ENCODE measurements at regions not wholly inside any gene's neighbourhood (a gene's known extent, or its start where the extent isn't known, plus 50 kb on each side); places are given as distances from the start of the nearest gene placed in this dataset.

DNA sequence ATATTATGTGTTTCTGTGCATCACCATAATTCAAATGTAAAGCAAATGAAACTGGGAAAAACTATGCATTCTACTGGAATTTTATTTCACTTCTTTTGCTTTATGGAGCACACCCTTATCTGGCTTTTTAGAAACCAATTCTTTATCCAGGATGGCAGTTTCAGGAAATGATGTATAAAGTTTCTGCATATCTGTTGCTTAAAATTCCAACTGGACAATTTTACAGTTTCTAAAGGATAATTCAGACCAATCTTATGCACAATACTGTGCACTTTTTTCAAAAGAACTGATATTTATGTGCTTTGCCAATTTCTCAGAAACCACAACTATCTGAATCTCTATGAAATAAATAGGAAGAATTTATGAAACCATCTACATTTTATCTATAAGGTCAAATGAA is 246.5 kb upstream of the MIR17HG start:
- H3K9me3 ChIP-seq (ENCODE audit: control insufficient read depth, insufficient read depth, low read length): no peaks in the 10 kb centered on the region
- H3K36me3 ChIP-seq (ENCODE audit: control insufficient read depth, insufficient read depth, low read length): no peaks in the 10 kb centered on the region
- no peak overlapping the region for H3K27ac ChIP-seq (ENCODE audit: low read length)
- Mint-ChIP-seq H3K36me3 (no peaks in the 10 kb centered on the region), H3K4me1 (no peaks in the 10 kb centered on the region), H3K4me3 (no peak overlapping the region), H3K27ac (no peak overlapping the region), H3K9me3 (peaks cover 5 to 8% of the 10 kb centered on the region in 2 donors), H3K27me3 (ENCODE audit: low read depth in 2 of 2) (no peaks in the 10 kb centered on the region)
- TF ChIP-seq CTCF (IDR thresholded peaks at IDR 0.05): no peak
- no peak for ATAC-seq
- no peak for DNase-seq
- intact Hi-C loops (cut with micrococcal nuclease): no loop called here
- no peak overlapping the region for H3K4me3 ChIP-seq (ENCODE audit: low read length)
- H3K4me1 ChIP-seq (ENCODE audit: control insufficient read depth, insufficient read depth, low read length): no peaks in the 10 kb centered on the region
- H3K27me3 ChIP-seq (ENCODE audit: control insufficient read depth, insufficient read depth, low read length): no peaks in the 10 kb centered on the region

GRCh38 chr13:91101381-91101780 is 246.1 kb upstream of the MIR17HG start:
- no peaks in the 10 kb centered on the region for H3K4me1 ChIP-seq (ENCODE audit: control insufficient read depth, insufficient read depth, low read length)
- no peaks in the 10 kb centered on the region for H3K4me1 Mint-ChIP-seq

DNA sequence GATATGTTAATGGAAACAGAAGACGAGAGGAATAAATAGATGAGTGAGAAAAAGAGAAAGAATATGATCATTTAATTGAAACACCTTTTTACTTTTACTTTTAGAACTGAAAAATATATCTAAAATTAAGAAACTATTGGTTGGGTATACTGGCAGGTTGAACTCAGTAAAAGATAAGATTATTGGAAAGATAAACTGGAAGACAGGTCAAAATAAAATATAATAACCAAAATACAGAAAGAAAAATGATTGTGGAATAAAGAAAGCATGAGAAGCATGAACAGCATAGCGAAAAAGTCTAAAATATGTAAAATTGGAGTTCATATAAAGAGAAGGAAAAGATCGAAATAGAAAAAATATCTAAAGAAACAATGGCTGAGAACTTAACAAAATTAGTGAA is 242.2 kb upstream of the MIR17HG start:
- ATAC-seq: no peak

More at GRCh38 chr13:91101381-91101780, 246.1 kb upstream of the MIR17HG start:
- no peaks in the 10 kb centered on the region for H3K36me3 ChIP-seq (ENCODE audit: control insufficient read depth, insufficient read depth, low read length)
- H3K27ac ChIP-seq (ENCODE audit: low read length): no peak overlapping the region
- no peak for DNase-seq
- ATAC-seq: no peak
- intact Hi-C loops (cut with micrococcal nuclease): no loop called here
- 80% methylated on average over 1 of the region's 2 CpGs for WGBS (ENCODE audit: insufficient coverage)
- Mint-ChIP-seq H3K27me3 (ENCODE audit: low read depth in 2 of 2) (no peaks in the 10 kb centered on the region), H3K27ac (no peak overlapping the region), H3K36me3 (no peaks in the 10 kb centered on the region), H3K4me3 (no peak overlapping the region), H3K9me3 (peaks cover 5 to 8% of the 10 kb centered on the region in 2 donors)
- no peak for TF ChIP-seq CTCF (IDR thresholded peaks at IDR 0.05)
- no peaks in the 10 kb centered on the region for H3K9me3 ChIP-seq (ENCODE audit: control insufficient read depth, insufficient read depth, low read length)
- H3K27me3 ChIP-seq (ENCODE audit: control insufficient read depth, insufficient read depth, low read length): no peaks in the 10 kb centered on the region
- H3K4me3 ChIP-seq (ENCODE audit: low read length): no peak overlapping the region

More for the DNA sequence above, 242.2 kb upstream of the MIR17HG start:
- H3K9me3 ChIP-seq (ENCODE audit: control insufficient read depth, insufficient read depth, low read length): no peaks in the 10 kb centered on the region
- no peaks in the 10 kb centered on the region for H3K4me1 ChIP-seq (ENCODE audit: control insufficient read depth, insufficient read depth, low read length)
- TF ChIP-seq CTCF (IDR thresholded peaks at IDR 0.05): no peak
- H3K9me3 Mint-ChIP-seq: peaks cover 5 to 8% of the 10 kb centered on the region in 2 donors
- WGBS (ENCODE audit: insufficient coverage): 17% methylated on average over 1 of the region's 3 CpGs
- no peaks in the 10 kb centered on the region for H3K27me3 ChIP-seq (ENCODE audit: control insufficient read depth, insufficient read depth, low read length)
- no peaks in the 10 kb centered on the region for H3K36me3 Mint-ChIP-seq
- intact Hi-C loops (cut with micrococcal nuclease): no loop called here
- H3K27me3 Mint-ChIP-seq (ENCODE audit: low read depth in 2 of 2): no peaks in the 10 kb centered on the region
- no peak overlapping the region for H3K27ac Mint-ChIP-seq
- H3K27ac ChIP-seq (ENCODE audit: low read length): no peak overlapping the region
- DNase-seq: no peak
- H3K4me3 ChIP-seq (ENCODE audit: low read length): no peak overlapping the region
- no peak overlapping the region for H3K4me3 Mint-ChIP-seq
- no peaks in the 10 kb centered on the region for H3K4me1 Mint-ChIP-seq
- H3K36me3 ChIP-seq (ENCODE audit: control insufficient read depth, insufficient read depth, low read length): no peaks in the 10 kb centered on the region
